ENCODE measurements at regions not wholly inside any gene's neighbourhood (a gene's known extent, or its start where the extent isn't known, plus 50 kb on each side); places are given as distances from the start of the nearest gene placed in this dataset.

- whole genome bisulfite sequencing (ENCODE audit: insufficient coverage): 0% methylated on average over 1 of the region's 1 CpG
Observed at GRCh38 chr12:89166525-89166934, 185.8 kb downstream of the DUSP6 start.

GRCh38 chr12:89166121-89166520, 186.2 kb downstream of the DUSP6 start:
- peak overlapping the region in 1 of 3 experiments; percentile 12 for H3K4me3 ChIP-seq (replicated peaks in 1 of 3; ENCODE audit: low read depth in 2 of 3, low read length in 3 of 3)
- peak overlapping the region in 5 of 7 donors; percentile 94 to 98 (median 98) for H3K27ac Mint-ChIP-seq
- H4K20me1 ChIP-seq (ENCODE audit: insufficient read depth, low read length): no peaks in the 10 kb centered on the region
- H2AFZ ChIP-seq (ENCODE audit: insufficient read depth, low read depth, low read length, poor library complexity, severe bottlenecking): no peak overlapping the region
- H3K4me2 ChIP-seq (replicated peaks; ENCODE audit: extremely low read depth, low read length, poor library complexity, severe bottlenecking): peak overlapping the region; percentile 25
- peaks cover 0 to 2% (median 0%) of the 10 kb centered on the region in 3 donors for H3K27me3 Mint-ChIP-seq (ENCODE audit: low read depth in 3 of 3)
- H3K4me1 Mint-ChIP-seq: peaks cover 44% of the 10 kb centered on the region
- H3K79me2 ChIP-seq (ENCODE audit: insufficient read depth, low read length): no peaks in the 10 kb centered on the region
- H3K9me3 Mint-ChIP-seq: peaks cover 0 to 2% (median 0%) of the 10 kb centered on the region in 7 donors
- H3K9me3 ChIP-seq (replicated peaks in 1 of 2; ENCODE audit: control insufficient read depth in 1 of 2, insufficient read depth in 1 of 2, low read length in 2 of 2): no peaks in the 10 kb centered on the region
- peaks cover 3 to 4% of the 10 kb centered on the region in 2 donors for H3K36me3 Mint-ChIP-seq
- no peak overlapping the region for H3K4me3 Mint-ChIP-seq
- DNase-seq: no peak
- intact Hi-C loops (cut with micrococcal nuclease): loop anchor here in 1 of 2 donors (10.0 kb wide), 1 partner anchor 49 kb away; no protein-coding TSS in a partner anchor
- H3K27me3 ChIP-seq (ENCODE audit: control insufficient read depth in 2 of 2, insufficient read depth in 2 of 2, low read length in 2 of 2): no peaks in the 10 kb centered on the region
- H3K4me1 ChIP-seq (ENCODE audit: control insufficient read depth in 1 of 2, insufficient read depth in 2 of 2, low read length in 2 of 2): peaks cover 68 to 86% of the 10 kb centered on the region in 2 donors
- peak overlapping the region; percentile 33 to 99 for H3K27ac ChIP-seq (ENCODE audit: low read depth in 1 of 2, low read length in 2 of 2)
- no CpG with 5 or more reads among the region's 1 CpG for WGBS (ENCODE audit: insufficient coverage)
- no peak for TF ChIP-seq CTCF (IDR thresholded peaks at IDR 0.05)
- H3K9ac ChIP-seq (ENCODE audit: insufficient read depth, low read length, poor library complexity, severe bottlenecking): peak overlapping the region; percentile 53
- no peaks in the 10 kb centered on the region for H3K36me3 ChIP-seq (replicated peaks in 1 of 2; ENCODE audit: control insufficient read depth in 1 of 2, insufficient read depth in 2 of 2, low read length in 2 of 2)

More at GRCh38 chr12:89166525-89166934, 185.8 kb downstream of the DUSP6 start:
- peaks cover 0 to 2% (median 0%) of the 10 kb centered on the region in 7 donors for H3K9me3 Mint-ChIP-seq
- Histone ChIP-seq H4K20me1 (ENCODE audit: insufficient read depth, low read length) (no peaks in the 10 kb centered on the region), H3K4me1 (ENCODE audit: control insufficient read depth in 1 of 2, insufficient read depth in 2 of 2, low read length in 2 of 2) (peaks cover 64 to 82% of the 10 kb centered on the region in 2 donors), H3K4me2 (replicated peaks; ENCODE audit: extremely low read depth, low read length, poor library complexity, severe bottlenecking) (peak overlapping the region; percentile 25), H3K79me2 (ENCODE audit: insufficient read depth, low read length) (no peaks in the 10 kb centered on the region), H3K4me3 (replicated peaks in 1 of 3; ENCODE audit: low read depth in 2 of 3, low read length in 3 of 3) (peak overlapping the region in 1 of 3 experiments; percentile 20), H3K9me3 (replicated peaks in 1 of 2; ENCODE audit: control insufficient read depth in 1 of 2, insufficient read depth in 1 of 2, low read length in 2 of 2) (no peaks in the 10 kb centered on the region), H3K36me3 (replicated peaks in 1 of 2; ENCODE audit: control insufficient read depth in 1 of 2, insufficient read depth in 2 of 2, low read length in 2 of 2) (no peaks in the 10 kb centered on the region), H3K27ac (ENCODE audit: low read depth in 1 of 2, low read length in 2 of 2) (peak overlapping the region; percentile 60 to 99), H3K27me3 (ENCODE audit: control insufficient read depth in 2 of 2, insufficient read depth in 2 of 2, low read length in 2 of 2) (no peaks in the 10 kb centered on the region), H2AFZ (ENCODE audit: insufficient read depth, low read depth, low read length, poor library complexity, severe bottlenecking) (no peak overlapping the region), H3K9ac (ENCODE audit: insufficient read depth, low read length, poor library complexity, severe bottlenecking) (peak overlapping the region; percentile 53)
- peaks cover 44% of the 10 kb centered on the region for H3K4me1 Mint-ChIP-seq
- TF ChIP-seq CTCF (IDR thresholded peaks at IDR 0.05): no peak
- peaks cover 0 to 2% (median 0%) of the 10 kb centered on the region in 3 donors for H3K27me3 Mint-ChIP-seq (ENCODE audit: low read depth in 3 of 3)
- peak overlapping the region in 1 of 2 donors; percentile 33 for H3K4me3 Mint-ChIP-seq
- H3K36me3 Mint-ChIP-seq: peaks cover 3 to 4% of the 10 kb centered on the region in 2 donors
- intact Hi-C loops (cut with micrococcal nuclease): loop anchor here in 1 of 2 donors (10.0 kb wide), 1 partner anchor 48 kb away; no protein-coding TSS in a partner anchor
- peak overlapping the region in 5 of 7 donors; percentile 94 to 98 (median 98) for H3K27ac Mint-ChIP-seq
- DNase-seq: peak; percentile 94 to 100 (median 97)

Measured in CD14-positive monocyte (primary cell).